ENCODE measurements at regions not wholly inside any gene's neighbourhood (a gene's known extent, or its start where the extent isn't known, plus 50 kb on each side); places are given as distances from the start of the nearest gene placed in this dataset.

GRCh38 chrX:42624524-42624923 is 153.4 kb downstream of the PPP1R2C start:
- DNase-seq (ENCODE audit: low read depth, low spot score), result no peak

GRCh38 chrX:42619068-42619467 is 158.9 kb downstream of the PPP1R2C start:
- no peak for DNase-seq (ENCODE audit: low read depth, low spot score)

DNA sequence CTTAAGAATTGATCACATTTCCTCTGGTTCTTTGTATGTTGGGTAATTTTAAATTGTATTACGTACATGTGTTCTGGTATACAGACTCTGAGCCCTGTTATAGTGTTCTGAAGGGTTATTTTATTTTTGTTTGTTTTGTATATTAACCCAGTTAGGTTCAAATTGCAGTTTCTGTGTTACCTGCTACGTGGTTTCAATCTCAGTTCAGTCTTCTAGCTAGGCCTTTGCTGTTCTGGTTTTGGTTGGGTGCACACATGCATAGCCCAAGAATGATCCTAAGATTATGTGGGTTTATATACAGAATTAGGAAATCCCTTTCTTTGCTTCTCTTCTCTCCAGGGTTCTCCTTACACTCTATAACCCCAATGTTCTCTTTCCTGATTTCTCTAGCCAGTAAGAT is 161.0 kb downstream of the PPP1R2C start:
- DNase-seq (ENCODE audit: low read depth, low spot score), result no peak

DNA sequence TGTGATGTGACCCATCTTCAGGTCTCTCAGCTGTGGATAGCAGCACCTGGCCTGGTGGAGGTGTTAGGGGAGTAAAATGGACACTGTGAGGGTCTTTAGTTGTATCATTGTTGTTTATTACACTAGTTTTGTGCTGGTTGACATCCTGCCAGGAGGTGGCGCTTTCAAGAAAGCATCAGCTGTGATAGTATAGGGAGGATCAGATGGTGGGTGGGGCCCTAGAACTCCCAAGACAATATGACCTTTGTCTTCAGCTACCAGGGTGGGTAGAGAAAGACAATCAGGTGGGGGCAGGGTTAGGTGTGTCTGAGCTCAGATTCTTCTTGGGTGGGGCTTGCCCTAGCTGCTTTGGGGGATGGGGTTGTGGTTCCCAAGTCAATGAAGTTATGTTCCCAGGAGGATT is 162.8 kb downstream of the PPP1R2C start:
- DNase-seq (ENCODE audit: low read depth, low spot score), result no peak

GRCh38 chrX:42606591-42606990 is 171.4 kb downstream of the PPP1R2C start:
- DNase-seq (ENCODE audit: low read depth, low spot score), result no peak

DNA sequence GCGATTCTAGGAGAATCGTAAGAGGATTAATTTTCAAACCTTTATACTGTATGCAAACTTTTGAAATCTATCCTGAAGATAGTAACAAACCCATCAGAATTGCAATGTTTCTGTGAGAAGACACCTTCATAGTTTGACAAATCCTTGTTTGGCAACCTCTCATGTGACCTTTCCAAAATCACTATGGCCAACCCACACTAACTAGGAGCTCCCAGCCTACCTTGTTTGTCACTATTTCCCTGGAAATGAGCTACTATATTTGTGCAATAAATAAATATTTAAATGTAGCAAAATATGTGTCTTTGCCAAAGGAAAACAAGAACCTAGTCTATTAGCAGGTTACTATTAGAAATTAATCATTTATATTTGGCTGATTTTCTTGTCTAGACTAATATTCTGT is 173.7 kb downstream of the PPP1R2C start:
- DNase-seq (ENCODE audit: low read depth, low spot score), result no peak

DNA sequence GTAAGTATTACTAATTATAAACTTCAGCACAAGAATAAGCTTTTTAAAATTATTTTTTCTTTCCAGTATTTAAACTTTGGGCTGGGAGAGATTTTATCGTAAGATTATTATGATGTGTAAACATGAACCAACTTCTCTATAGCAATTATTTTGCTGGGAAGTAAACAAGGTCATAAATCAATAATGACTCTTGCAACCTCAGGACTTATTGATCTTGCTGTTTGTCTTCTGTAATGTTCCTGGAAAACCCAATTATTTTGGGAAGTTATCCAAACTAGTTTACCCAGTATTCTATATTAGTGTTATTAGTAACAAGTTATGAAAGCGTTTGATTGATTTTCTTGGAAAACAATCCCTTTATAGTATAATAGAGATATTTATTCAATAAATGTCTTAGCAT is 174.9 kb downstream of the PPP1R2C start:
- no peak for DNase-seq (ENCODE audit: low read depth, low spot score)

GRCh38 chrX:42602566-42602965 is 175.4 kb downstream of the PPP1R2C start:
- no peak for DNase-seq (ENCODE audit: low read depth, low spot score)

DNA sequence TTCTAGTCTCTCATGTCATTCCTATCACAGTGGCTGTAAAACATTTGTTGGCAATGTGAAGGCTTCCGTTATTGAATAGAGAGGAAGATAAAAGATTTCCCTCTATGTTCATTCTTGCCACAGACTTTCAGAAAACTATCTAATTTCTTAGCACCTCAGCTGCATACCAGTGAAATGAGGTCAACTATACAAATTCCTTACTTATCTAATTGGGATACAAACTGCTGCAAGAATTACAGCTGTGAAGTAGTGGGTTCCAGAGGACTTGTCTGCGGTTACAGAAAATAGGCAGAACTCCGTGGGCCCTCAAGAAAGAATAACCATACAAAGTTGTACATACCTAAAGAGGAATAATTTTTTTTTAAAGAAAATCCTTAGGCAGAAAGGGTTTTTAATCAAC is 175.8 kb downstream of the PPP1R2C start:
- DNase-seq (ENCODE audit: low read depth, low spot score), result no peak

DNA sequence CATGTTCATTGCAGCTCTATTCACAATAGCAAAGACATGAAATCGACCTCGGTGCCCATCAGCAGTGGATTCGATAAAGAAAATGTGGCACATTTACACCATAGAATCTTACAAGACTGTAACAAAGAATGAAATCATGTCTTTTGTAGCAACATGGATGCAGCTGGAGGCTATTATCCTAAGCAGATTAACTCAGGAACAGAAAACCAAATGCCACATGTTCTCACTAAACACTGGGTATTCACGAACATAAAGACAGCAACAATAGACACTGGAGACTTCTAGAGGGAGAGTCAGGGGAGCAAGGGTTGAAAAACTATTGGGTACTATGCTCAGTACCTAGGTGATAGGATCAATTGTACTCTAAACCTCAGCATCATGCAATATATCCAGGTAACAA is 180.5 kb downstream of the PPP1R2C start:
- DNase-seq (ENCODE audit: low read depth, low spot score), result no peak

DNA sequence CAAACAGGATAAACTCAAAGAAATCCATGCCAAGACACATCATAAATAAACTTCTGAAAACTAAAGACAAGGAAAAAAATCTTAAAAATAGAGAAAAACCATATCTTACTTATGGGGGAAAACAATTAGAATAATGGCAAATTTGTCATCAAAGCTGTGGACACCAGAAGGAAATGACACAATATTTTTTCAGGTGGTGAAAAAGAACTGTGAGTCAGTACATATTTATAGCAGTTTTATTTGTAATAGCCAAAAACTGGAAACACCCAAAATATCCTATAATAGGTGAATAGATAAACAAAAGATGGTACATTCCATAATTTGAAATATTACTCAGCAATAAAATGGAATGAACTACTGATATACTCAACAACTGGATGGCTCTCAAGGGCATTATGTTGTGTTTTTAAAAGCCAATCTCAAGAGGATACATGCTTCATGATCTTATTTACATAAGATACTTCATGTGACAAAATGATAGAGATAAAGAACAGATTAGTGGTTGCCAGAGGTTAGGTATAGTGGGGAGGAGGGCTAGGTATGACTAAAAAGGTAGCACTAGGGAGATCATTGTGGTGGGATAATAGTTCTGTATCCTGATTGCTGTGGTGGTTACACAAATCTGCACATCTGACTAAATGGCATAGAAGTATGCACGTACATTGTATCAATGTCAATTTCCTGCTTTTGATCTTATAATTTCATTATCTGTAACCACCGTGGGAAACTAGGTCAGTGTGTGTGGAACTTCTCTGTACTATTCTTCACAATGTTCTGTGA is 191.9 kb downstream of the PPP1R2C start:
- DNase-seq (ENCODE audit: low read depth, low spot score), result no peak

DNA sequence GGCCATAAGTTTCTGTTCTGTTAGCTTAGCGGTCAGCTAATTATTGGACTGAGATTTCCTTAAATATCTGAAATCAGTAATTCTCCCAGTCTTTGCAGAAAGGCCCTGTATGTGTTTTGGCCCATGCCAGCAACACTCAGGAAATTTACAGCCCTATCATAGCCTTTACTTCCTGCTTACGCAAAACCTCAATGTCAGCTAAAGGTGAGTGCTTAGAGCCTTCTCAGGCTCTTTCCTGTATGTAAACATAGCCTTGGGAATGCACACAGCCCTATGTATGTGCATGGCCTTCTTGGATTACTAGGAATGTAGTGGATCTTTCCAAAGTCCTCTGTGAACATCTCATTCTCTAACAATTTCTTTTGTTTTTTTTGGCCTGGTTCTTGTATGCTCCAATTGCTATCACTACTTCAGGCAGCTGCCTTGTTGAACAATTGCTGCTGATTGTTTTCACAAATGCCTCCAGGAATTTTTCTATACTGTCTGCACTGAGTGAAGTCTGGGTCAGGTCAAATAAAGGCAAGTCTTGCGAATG is 200.0 kb downstream of the PPP1R2C start:
- no peak for DNase-seq (ENCODE audit: low read depth, low spot score)

DNA sequence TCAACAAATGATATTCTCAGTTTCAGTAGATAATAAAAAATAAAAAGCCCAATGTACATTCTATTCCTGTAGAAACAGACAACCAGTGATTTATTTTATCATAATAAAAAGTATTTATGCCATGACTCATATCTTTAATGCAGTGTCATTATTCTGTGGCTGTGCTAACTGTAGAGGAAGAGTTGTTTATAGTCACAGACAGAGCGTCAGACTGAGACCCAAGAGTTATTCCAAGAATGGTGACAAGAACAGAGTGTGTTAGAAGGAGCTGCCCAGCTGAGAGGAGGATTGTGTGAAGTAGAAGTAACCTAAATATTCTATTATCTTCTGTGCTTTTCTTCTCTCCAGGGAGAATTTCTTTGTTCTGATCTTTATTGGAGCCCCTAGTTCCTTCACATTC is 210.7 kb downstream of the PPP1R2C start:
- DNase-seq (ENCODE audit: low read depth, low spot score), result no peak

DNA sequence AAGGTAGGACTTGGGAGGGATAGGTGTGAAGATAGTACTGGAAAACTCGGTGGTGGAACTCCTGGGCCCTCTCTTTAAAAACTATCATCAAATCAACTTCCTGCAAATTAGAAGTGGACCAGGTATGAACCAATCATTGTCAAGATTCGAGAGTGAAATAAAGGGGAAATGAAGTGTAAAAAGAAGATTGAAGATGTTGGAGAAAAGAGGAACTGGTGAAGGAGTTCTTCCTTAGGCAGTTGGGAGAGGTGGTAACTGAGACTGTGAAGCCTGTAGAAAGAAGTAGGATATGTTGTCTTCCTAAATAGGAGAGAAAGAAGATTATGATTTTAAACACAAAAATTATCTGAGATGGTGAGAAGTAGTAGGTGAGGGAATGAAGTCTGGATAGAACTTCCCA is 212.2 kb downstream of the PPP1R2C start:
- DNase-seq (ENCODE audit: low read depth, low spot score), result no peak

- DNase-seq (ENCODE audit: low read depth, low spot score), result no peak
These were observed 231.2 kb downstream of the PPP1R2C start for GRCh38 chrX:42546800-42547199.

DNA sequence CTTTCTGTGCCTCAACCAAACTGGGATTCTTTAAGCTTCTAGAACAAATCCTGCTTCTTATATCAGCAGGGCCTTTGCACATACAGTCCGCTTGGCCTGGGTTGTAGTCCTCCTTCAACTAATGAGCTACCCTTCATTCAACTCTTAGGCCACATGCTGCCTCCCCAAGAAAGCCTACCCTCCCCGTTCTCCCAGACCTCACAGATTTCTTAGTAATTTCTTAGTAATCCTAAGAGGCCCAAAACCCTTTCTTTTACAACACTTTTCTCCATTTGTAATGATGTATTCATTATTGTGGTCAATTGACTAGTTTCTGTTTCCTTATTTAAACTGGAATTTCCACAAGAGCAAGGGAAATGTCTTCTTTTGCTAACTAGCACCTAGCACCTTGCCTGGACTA is 233.1 kb downstream of the PPP1R2C start:
- DNase-seq (ENCODE audit: low read depth, low spot score), result no peak

- DNase-seq (ENCODE audit: low read depth, low spot score), result no peak
These were observed 236.4 kb downstream of the PPP1R2C start for GRCh38 chrX:42541554-42541953.

DNA sequence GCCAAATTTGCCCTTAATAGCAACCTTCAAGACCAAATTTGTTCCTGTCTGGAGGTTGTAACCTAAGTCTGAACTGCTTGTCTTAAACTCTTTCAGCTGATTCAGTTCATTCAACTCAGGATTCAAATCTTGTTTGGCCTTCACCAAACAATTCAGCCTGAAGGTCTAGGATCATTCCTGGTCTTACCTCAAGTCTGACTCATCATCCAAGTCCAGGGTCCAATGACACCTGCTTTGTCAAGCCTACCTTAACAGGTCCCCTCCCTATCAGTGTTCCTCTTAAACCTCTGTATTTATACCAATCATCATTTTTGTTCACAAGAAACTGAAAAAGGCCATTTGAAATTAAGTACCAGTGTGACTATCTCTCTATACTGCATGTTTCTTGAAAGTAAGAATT is 237.8 kb downstream of the PPP1R2C start:
- no peak for DNase-seq (ENCODE audit: low read depth, low spot score)

DNA sequence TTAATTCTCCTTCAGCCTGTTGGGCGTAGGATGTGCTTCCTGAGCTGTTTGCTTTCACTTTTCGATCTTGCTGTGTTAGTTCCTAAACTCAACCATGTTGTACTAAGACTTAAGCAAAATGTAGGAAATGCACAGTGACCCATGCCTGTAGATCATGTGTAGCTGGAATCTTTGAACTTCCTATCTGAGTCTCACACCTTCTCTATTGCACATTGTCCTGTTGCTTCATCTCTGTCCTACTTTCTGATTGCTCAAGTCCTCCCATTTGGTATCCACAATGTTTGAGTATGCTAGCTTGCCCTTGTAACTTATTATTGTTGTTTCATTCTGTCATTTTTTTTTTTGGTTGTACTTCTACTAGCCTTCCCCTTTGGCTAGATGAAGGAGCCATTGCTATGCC is 239.6 kb downstream of the PPP1R2C start:
- DNase-seq (ENCODE audit: low read depth, low spot score), result no peak

DNA sequence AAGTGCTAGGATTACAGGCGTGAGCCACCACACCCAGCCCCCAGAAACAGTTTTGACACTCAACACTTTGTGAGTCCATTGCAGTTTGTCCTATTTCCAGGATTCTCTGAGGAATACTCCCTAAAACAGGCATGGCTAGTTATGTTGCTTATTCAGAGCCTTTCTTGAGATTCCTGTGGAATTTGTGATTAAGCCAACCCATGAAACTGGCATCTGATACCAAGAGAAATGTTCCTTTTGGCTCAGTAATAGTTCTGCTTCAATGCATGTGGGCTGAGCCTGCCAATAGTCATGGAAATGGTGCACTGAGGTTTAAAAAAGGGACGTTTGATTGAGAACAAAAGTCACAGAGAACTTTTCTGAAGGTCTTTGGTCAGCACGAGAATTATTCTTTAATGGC is 241.7 kb downstream of the PPP1R2C start:
- DNase-seq (ENCODE audit: low read depth, low spot score), result no peak

- no peak for DNase-seq (ENCODE audit: low read depth, low spot score)
These were observed 242.7 kb downstream of the PPP1R2C start for GRCh38 chrX:42535233-42535632.

- DNase-seq (ENCODE audit: low read depth, low spot score), result no peak
These were observed 244.2 kb downstream of the PPP1R2C start for GRCh38 chrX:42533761-42534160.

- no peak for DNase-seq (ENCODE audit: low read depth, low spot score)
These were observed 246.5 kb downstream of the PPP1R2C start for GRCh38 chrX:42531441-42531840.

DNA sequence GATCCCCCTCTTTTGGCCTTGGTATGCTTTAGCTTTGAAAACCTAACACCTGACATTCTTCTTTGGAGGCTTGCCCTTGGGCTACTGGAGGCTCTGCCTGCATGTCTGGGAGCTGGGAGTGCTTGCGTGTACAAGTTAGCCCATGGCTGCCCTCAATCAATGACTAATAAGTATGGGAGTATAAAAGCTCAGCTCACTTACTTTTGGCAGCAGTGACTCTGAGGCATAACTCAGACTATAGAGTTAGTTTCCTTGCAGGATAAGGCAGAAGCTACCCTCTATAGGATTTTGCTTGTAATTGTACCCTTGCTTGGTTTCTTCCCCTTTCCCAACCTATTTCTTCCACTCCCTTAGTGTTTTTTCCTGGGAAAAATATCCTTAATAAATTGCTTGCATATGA is 247.9 kb downstream of the PPP1R2C start:
- DNase-seq (ENCODE audit: low read depth, low spot score), result no peak
